ENCODE measurements at regions not wholly inside any gene's neighbourhood (a gene's known extent, or its start where the extent isn't known, plus 50 kb on each side); places are given as distances from the start of the nearest gene placed in this dataset.

- Histone ChIP-seq H4K20me1 (ENCODE audit: low read length) (no peaks in the 10 kb centered on the region), H3K4me1 (ENCODE audit: insufficient read depth, low read length) (no peaks in the 10 kb centered on the region), H3K4me2 (ENCODE audit: low read length) (no peak overlapping the region), H3K9me2 (replicated peaks; ENCODE audit: low read length) (no peaks in the 10 kb centered on the region), H3K9me3 (ENCODE audit: low read length) (no peaks in the 10 kb centered on the region), H3K4me3 (ENCODE audit: low read length) (no peak overlapping the region), H3K79me2 (ENCODE audit: low read length) (no peaks in the 10 kb centered on the region), H3K27ac (ENCODE audit: low read length) (no peak overlapping the region), H3K27me3 (ENCODE audit: low read length) (peaks cover 12% of the 10 kb centered on the region; the same call in 1 of the 2 replicates), H3F3A (ENCODE audit: low read length, unreplicated experiment) (no peaks in the 10 kb centered on the region), H3K36me3 (ENCODE audit: low read depth, low read length) (no peaks in the 10 kb centered on the region), H2AFZ (ENCODE audit: low read length) (no peak overlapping the region), H3K9ac (ENCODE audit: low read length) (no peak overlapping the region)
- CTCF ChIA-PET = interaction anchor here (0.5 kb wide), 1 partner anchor 608 kb away, joined by 4 read pairs; no protein-coding TSS in a partner anchor
- POLR2A ChIA-PET (ENCODE audit: unreplicated experiment) = interaction anchor here (0.5 kb wide), 1 partner anchor 701 kb away, joined by 19 read pairs; no protein-coding TSS in a partner anchor
- DNase-seq (no peak), ATAC-seq (no peak)
- TF ChIP-seq, protein P1, sequence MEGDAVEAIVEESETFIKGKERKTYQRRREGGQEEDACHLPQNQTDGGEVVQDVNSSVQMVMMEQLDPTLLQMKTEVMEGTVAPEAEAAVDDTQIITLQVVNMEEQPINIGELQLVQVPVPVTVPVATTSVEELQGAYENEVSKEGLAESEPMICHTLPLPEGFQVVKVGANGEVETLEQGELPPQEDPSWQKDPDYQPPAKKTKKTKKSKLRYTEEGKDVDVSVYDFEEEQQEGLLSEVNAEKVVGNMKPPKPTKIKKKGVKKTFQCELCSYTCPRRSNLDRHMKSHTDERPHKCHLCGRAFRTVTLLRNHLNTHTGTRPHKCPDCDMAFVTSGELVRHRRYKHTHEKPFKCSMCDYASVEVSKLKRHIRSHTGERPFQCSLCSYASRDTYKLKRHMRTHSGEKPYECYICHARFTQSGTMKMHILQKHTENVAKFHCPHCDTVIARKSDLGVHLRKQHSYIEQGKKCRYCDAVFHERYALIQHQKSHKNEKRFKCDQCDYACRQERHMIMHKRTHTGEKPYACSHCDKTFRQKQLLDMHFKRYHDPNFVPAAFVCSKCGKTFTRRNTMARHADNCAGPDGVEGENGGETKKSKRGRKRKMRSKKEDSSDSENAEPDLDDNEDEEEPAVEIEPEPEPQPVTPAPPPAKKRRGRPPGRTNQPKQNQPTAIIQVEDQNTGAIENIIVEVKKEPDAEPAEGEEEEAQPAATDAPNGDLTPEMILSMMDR (conservative IDR thresholded peaks at IDR 0.05; ENCODE audit: low read depth, low read length) = no peak
- TF ChIP-seq EZH2 (IDR thresholded peaks at IDR 0.05; ENCODE audit: low read length, unreplicated experiment) (no peak), EZH2phosphoT487 (IDR thresholded peaks at IDR 0.05; ENCODE audit: borderline replicate concordance, low read length) (no peak)
- BruUV-seq (replicated peaks) = no TSS peak
- intact Hi-C loops (cut with micrococcal nuclease) = no loop called here
These were observed 59.5 kb downstream of the FZD1 start for GRCh38 chr7:91323626-91324158.

- intact Hi-C loops (cut with micrococcal nuclease) = no loop called here
- Histone ChIP-seq H3K9me3 (ENCODE audit: low read length) (no peaks in the 10 kb centered on the region), H3K4me3 (ENCODE audit: low read length) (no peak overlapping the region), H3K27ac (ENCODE audit: low read length) (no peak overlapping the region), H2AFZ (ENCODE audit: low read length) (no peak overlapping the region), H3K36me3 (ENCODE audit: low read depth, low read length) (no peaks in the 10 kb centered on the region), H3K4me1 (ENCODE audit: insufficient read depth, low read length) (no peaks in the 10 kb centered on the region), H3K9me2 (replicated peaks; ENCODE audit: low read length) (no peaks in the 10 kb centered on the region), H3K79me2 (ENCODE audit: low read length) (no peaks in the 10 kb centered on the region), H3K27me3 (ENCODE audit: low read length) (peaks cover 7% of the 10 kb centered on the region; the same call in 1 of the 2 replicates), H3K9ac (ENCODE audit: low read length) (no peak overlapping the region), H3F3A (ENCODE audit: low read length, unreplicated experiment) (no peaks in the 10 kb centered on the region), H3K4me2 (ENCODE audit: low read length) (no peak overlapping the region), H4K20me1 (ENCODE audit: low read length) (no peaks in the 10 kb centered on the region)
- DNase-seq (no peak), ATAC-seq (no peak)
- no TSS peak for BruUV-seq (replicated peaks)
- POLR2A ChIA-PET (ENCODE audit: unreplicated experiment) = no interaction called here
- CTCF ChIA-PET = no interaction called here
- TF ChIP-seq, protein P1 (conservative IDR thresholded peaks at IDR 0.05; ENCODE audit: low read depth, low read length) = no peak
- TF ChIP-seq EZH2phosphoT487 (IDR thresholded peaks at IDR 0.05; ENCODE audit: borderline replicate concordance, low read length) (no peak), EZH2 (IDR thresholded peaks at IDR 0.05; ENCODE audit: low read length, unreplicated experiment) (no peak)
These were observed 60.4 kb downstream of the FZD1 start for GRCh38 chr7:91324663-91325062.

- Histone ChIP-seq H3F3A (ENCODE audit: low read length, unreplicated experiment) (no peaks in the 10 kb centered on the region), H3K9me2 (replicated peaks; ENCODE audit: low read length) (no peaks in the 10 kb centered on the region), H3K27ac (ENCODE audit: low read length) (no peak overlapping the region), H3K9ac (ENCODE audit: low read length) (no peak overlapping the region), H3K4me3 (ENCODE audit: low read length) (no peak overlapping the region), H3K27me3 (ENCODE audit: low read length) (0 out of 2 replicates have a peak, but pooled peaks cover 4% of the 10 kb centered on the region), H4K20me1 (ENCODE audit: low read length) (no peaks in the 10 kb centered on the region), H3K9me3 (ENCODE audit: low read length) (no peaks in the 10 kb centered on the region), H3K4me1 (ENCODE audit: insufficient read depth, low read length) (no peaks in the 10 kb centered on the region), H3K79me2 (ENCODE audit: low read length) (no peaks in the 10 kb centered on the region), H2AFZ (ENCODE audit: low read length) (no peak overlapping the region), H3K36me3 (ENCODE audit: low read depth, low read length) (no peaks in the 10 kb centered on the region), H3K4me2 (ENCODE audit: low read length) (no peak overlapping the region)
- no peak for DNase-seq
- TF ChIP-seq, protein P1 (conservative IDR thresholded peaks at IDR 0.05; ENCODE audit: low read depth, low read length) = no peak
- TF ChIP-seq EZH2 (IDR thresholded peaks at IDR 0.05; ENCODE audit: low read length, unreplicated experiment) = no peak
- no peak for TF ChIP-seq EZH2phosphoT487 (IDR thresholded peaks at IDR 0.05; ENCODE audit: borderline replicate concordance, low read length)
- no peak for ATAC-seq
- CTCF ChIA-PET = no interaction called here
- BruUV-seq (replicated peaks) = no TSS peak
- intact Hi-C loops (cut with micrococcal nuclease) = no loop called here
- POLR2A ChIA-PET (ENCODE audit: unreplicated experiment) = no interaction called here
These were observed 61.5 kb downstream of the FZD1 start for GRCh38 chr7:91325726-91326125.
